ENCODE measurements at regions not wholly inside any gene's neighbourhood (a gene's known extent, or its start where the extent isn't known, plus 50 kb on each side); places are given as distances from the start of the nearest gene placed in this dataset.
"Not testable (repeated sequence)": the region's sequence is repeated elsewhere in the genome, so short reads cannot be mapped to it uniquely, and the experiment has no call there.

DNA sequence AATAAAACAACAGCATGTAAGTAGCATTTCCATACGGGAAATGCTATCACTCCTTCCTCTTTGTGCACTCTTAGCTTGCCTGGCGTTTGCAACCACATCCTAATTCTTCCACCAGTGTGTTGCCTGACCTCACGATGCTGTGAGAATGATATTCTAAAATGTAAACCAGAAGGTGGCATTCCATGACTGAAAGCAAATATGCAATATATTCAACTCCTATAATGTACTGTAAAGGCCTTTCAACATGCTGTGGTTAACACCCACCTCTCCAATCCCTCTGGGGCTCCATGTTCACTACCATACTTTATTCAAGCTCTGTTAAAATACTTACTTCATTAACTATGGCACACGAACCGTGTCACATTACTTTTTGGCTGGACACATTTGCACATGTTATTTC, 420.6 kb upstream of the DEPDC1 start:
- no peaks in the 10 kb centered on the region for H3K4me1 Mint-ChIP-seq
- H3K9me3 Mint-ChIP-seq = peaks cover 20% of the 10 kb centered on the region
- DNase-seq (ENCODE audit: low spot score in 2 of 2) (no peak), ATAC-seq (no peak)
- H3K36me3 Mint-ChIP-seq = no peaks in the 10 kb centered on the region
- no peak overlapping the region for H3K4me3 Mint-ChIP-seq
- no peak overlapping the region for H3K27ac Mint-ChIP-seq

DNA sequence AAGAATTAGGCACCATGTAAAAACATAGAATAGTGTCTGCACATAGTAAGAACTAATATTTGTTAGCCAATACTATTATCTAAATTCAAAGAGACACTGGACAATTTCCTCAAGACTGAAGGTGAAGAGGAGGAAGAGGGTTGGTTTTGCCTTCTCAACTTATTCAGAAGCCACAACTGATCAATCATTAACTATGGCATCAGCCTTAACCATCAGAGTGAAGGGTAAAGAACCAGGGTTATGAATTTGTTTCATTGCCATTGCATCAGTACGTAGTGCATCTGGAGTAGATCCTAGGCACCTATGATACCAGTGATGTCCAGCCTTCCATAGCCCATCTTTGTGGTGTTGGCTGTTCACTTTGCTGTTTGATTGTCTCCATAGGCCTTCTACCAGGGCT, 421.7 kb upstream of the DEPDC1 start:
- no peak for DNase-seq (ENCODE audit: low spot score in 2 of 2)
- no peak for ATAC-seq
- Mint-ChIP-seq H3K9me3 (peaks cover 13% of the 10 kb centered on the region), H3K36me3 (no peaks in the 10 kb centered on the region), H3K4me3 (no peak overlapping the region), H3K4me1 (no peaks in the 10 kb centered on the region), H3K27ac (no peak overlapping the region)

DNA sequence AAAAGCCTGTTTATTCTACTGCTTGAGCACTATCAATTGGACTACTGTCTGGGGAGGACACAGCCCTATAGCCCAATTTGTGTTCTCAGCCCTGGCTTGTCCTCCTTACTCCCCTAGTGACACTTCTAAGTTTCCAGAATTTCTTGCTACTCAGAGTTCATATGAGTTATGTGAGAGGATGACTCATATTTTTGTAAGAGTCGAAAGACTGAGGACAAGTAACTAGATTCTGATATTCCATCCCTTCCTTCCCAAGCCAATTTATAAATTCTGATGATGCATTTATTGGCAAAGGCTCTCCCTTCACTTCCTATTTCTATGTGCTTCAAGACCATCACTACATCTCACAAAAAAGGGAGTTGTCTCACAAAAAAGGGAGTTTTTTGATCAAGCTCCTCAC, 422.2 kb upstream of the DEPDC1 start:
- H3K27ac Mint-ChIP-seq = no peak overlapping the region
- H3K9me3 Mint-ChIP-seq = peaks cover 12% of the 10 kb centered on the region
- no peaks in the 10 kb centered on the region for H3K4me1 Mint-ChIP-seq
- no peak overlapping the region for H3K4me3 Mint-ChIP-seq
- H3K36me3 Mint-ChIP-seq = no peaks in the 10 kb centered on the region
- ATAC-seq (no peak), DNase-seq (ENCODE audit: low spot score in 2 of 2) (no peak)

DNA sequence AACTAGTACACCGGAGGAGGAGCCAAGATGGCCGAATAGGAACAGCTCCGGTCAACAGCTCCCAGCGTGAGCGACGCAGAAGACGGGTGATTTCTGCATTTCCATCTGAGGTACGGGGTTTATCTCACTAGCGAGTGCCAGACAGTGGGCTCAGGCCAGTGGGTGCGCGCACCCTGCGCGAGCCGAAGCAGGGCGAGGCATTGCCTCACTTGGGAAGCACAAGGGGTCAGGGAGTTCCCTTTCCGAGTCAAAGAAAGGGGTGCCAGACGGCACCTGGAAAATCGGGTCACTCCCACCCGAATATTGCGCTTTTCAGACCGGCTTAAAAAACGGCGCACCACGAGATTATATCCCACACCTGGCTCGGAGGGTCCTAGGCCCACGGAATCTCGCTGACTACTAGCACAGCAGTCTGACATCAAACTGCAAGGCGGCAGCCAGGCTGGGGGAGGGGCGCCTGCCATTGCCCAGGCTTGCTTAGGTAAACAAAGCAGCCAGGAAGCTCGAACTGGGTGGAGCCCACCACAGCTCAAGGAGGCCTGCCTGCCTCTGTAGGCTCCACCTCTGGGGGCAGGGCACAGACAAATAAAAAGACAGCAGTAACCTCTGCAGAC, 426.7 kb upstream of the DEPDC1 start:
- not testable (repeated sequence) for H3K27ac Mint-ChIP-seq; H3K4me1 Mint-ChIP-seq; H3K4me3 Mint-ChIP-seq; H3K9me3 Mint-ChIP-seq; DNase-seq (ENCODE audit: low spot score in 2 of 2); H3K36me3 Mint-ChIP-seq; ATAC-seq

DNA sequence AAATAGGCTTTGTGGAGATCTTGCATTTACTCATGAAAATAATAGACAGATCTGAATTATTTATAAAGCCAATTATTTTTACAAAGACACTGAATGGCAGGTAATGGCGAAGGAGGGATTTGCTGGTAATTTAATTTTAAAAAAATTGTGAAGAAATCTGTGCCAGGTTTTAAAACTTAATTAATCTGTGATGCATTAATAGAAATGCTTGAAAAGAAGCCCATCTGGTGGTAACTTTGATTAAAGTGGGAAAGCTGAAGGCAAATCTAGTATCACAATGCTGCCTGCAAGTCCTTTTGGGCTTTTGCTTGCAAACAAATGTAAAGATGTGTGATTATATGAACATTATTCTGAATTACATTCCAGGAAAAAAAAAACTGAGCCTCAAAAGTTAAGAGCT, 433.2 kb upstream of the DEPDC1 start:
- ATAC-seq = no peak
- Mint-ChIP-seq H3K9me3 (peaks cover 6% of the 10 kb centered on the region), H3K27ac (no peak overlapping the region), H3K36me3 (no peaks in the 10 kb centered on the region), H3K4me3 (no peak overlapping the region), H3K4me1 (no peaks in the 10 kb centered on the region)
- no peak for DNase-seq (ENCODE audit: low spot score in 2 of 2)

DNA sequence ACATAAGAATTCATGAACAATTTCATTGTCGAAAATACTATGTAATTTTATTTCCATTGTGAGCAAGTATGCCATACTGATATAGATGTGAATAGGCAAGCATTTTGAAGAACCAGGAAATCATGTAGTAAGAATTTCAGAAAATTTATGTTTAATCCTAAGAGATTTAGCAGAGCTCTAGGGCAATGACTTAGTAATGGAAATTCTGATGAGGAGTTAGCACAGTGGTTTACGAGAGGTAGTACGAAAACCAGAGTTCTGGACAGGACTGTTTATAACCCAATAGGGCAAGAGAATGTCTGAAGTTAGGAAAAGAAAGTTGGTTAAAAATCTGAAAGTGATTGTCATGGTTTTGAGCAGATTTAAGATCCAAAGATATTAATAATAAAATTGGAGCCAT, 439.6 kb upstream of the DEPDC1 start:
- no peak for ATAC-seq
- H3K36me3 Mint-ChIP-seq = no peaks in the 10 kb centered on the region

DNA sequence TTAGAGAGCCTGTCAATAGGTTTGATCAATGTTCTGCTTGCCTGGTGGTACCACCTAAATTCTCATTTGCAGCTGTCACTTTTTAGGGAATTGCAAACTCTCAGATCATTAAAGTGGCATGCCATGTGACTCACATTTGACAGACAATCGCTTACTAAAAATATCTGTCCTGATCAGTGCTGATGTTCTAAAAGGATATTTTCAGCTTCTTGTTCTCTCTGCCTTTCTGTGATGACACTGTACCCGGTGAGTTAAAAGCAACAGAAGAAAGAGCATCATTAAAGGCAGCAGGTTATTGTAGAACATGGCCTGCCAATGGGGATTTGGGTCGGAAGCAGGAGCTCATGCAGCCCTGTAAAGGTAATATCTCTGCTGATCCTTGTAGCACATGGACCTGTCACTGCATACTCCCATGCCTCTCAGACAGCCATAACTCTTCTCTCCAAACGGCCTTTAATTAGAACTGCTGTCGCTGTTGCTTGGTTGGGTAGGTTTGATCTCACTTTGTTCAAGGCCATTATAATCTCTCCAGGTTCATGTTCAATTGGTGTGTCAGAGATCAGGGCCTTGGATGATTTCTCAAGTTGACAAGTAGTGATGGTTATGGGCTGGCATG, 441.3 kb upstream of the DEPDC1 start:
- Mint-ChIP-seq H3K4me1 (no peaks in the 10 kb centered on the region), H3K4me3 (no peak overlapping the region), H3K36me3 (no peaks in the 10 kb centered on the region), H3K9me3 (peaks cover 15% of the 10 kb centered on the region), H3K27ac (no peak overlapping the region)
- DNase-seq (ENCODE audit: low spot score in 2 of 2) (no peak), ATAC-seq (no peak)

More for the DNA sequence above, 439.6 kb upstream of the DEPDC1 start:
- Mint-ChIP-seq H3K4me3 (no peak overlapping the region), H3K9me3 (peaks cover 17% of the 10 kb centered on the region), H3K4me1 (no peaks in the 10 kb centered on the region), H3K27ac (no peak overlapping the region)
- no peak for DNase-seq (ENCODE audit: low spot score in 2 of 2)

DNA sequence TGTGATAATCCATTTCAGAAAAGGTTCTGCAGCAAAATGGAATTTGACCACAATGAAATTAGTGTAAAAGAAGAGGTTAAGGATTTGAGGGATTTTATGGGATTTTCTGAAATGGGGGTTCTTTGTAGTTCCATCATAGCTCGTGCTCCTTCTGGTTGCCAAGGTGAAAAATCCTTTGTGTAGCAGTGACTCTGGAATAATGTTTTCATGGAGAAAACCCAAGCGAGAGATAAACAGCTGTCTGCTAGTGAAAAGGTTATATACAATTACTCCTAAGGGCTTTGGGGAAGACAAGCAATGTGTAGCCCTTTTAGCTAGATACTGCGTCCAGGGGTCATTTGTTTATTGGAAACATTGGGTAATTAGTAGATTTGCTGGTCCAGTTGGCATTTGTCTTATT, 453.2 kb upstream of the DEPDC1 start:
- ATAC-seq (no peak), DNase-seq (ENCODE audit: low spot score in 2 of 2) (no peak)
- Mint-ChIP-seq H3K36me3 (no peaks in the 10 kb centered on the region), H3K9me3 (peaks cover 20% of the 10 kb centered on the region), H3K4me1 (no peaks in the 10 kb centered on the region), H3K4me3 (no peak overlapping the region), H3K27ac (no peak overlapping the region)

DNA sequence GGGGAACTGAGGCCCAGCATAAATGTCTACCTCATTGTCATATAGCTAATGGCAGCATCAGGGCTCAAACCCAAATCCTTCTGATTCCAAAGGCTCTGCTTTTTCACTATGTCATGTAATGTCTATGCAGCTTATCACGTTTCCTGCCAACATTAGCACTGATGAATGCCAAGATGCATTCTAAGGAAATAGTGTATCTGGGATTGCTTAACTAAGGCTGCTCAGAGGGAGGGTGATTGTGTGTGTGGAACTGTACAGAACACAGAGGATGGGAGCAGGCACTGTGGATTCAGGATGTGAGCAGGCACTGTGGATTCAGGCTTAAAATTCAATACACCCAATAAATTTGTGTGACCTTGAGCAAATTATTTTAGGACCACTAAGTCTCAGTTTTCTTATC, 456.4 kb upstream of the DEPDC1 start:
- H3K36me3 Mint-ChIP-seq = no peaks in the 10 kb centered on the region
- no peak overlapping the region for H3K27ac Mint-ChIP-seq
- H3K4me3 Mint-ChIP-seq = no peak overlapping the region
- ATAC-seq (no peak), DNase-seq (ENCODE audit: low spot score in 2 of 2) (no peak)
- peaks cover 11% of the 10 kb centered on the region for H3K9me3 Mint-ChIP-seq
- H3K4me1 Mint-ChIP-seq = no peaks in the 10 kb centered on the region

DNA sequence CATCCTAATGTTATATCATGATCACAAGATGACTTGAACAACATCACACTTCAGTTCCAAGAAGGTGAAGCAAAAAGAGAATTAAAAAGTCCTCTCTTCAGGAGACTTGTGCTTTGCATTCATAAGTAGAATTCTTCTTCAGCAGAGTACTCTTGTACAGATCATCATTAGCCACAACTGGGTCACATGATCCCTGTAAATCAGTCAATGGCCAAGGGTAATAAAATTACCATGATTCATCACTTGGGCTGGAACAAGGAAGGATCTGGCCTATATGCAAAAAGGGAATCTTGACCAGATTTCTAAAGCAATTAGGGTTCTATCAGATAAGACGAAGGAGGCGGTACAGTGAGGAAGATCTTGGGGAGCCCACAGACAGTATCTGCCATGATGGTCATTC, 458.0 kb upstream of the DEPDC1 start:
- H3K27ac Mint-ChIP-seq = no peak overlapping the region
- no peak for ATAC-seq
- peaks cover 9% of the 10 kb centered on the region for H3K9me3 Mint-ChIP-seq

DNA sequence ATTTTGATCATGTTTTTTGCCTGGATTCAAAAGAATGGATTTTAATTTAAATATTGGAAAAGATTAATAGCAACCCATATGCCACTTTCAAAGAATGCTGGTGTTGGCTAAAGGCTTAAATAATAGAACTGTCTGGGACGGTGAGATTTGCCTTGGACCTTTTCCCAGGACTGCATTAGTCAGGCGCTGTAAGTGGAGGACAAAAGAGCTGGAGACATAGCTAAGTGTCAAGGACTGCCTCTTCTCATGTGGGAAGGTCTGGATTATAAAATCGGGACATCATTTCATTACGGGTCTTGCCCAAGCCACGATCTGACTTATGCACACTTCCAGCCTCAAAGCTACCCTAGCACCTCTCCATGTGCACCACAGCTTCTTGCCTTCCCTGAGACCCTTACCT, 458.5 kb upstream of the DEPDC1 start:
- peaks cover 9% of the 10 kb centered on the region for H3K9me3 Mint-ChIP-seq
- no peak overlapping the region for H3K27ac Mint-ChIP-seq
- no peak overlapping the region for H3K4me3 Mint-ChIP-seq
- no peaks in the 10 kb centered on the region for H3K4me1 Mint-ChIP-seq
- H3K36me3 Mint-ChIP-seq = no peaks in the 10 kb centered on the region
- ATAC-seq (no peak), DNase-seq (ENCODE audit: low spot score in 2 of 2) (no peak)

More for the DNA sequence above, 458.0 kb upstream of the DEPDC1 start:
- no peak overlapping the region for H3K4me3 Mint-ChIP-seq
- no peaks in the 10 kb centered on the region for H3K4me1 Mint-ChIP-seq
- DNase-seq (ENCODE audit: low spot score in 2 of 2) = no peak
- H3K36me3 Mint-ChIP-seq = no peaks in the 10 kb centered on the region

DNA sequence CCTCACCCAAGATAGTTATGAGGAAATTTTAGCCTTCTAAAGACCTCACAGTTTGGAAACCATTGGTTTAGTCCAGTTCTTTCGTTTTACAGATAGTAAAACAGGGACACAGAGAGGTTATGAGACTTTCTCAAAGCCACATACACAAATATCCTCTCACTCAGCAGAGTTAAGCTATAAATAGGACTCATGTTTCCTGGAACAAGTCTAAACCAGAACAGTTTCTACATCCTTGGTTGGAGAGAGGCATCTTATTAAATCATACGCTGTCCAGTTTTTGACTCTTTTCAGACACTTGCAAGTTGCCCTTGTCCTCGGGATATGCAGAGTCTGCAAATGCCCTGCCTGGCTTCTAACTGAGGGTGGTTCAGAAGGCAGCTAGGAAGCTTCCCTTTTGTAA, 462.1 kb upstream of the DEPDC1 start:
- H3K4me3 Mint-ChIP-seq = no peak overlapping the region
- DNase-seq (ENCODE audit: low spot score in 2 of 2) (no peak), ATAC-seq (no peak)
- H3K4me1 Mint-ChIP-seq = no peaks in the 10 kb centered on the region
- H3K9me3 Mint-ChIP-seq = peaks cover 10% of the 10 kb centered on the region
- H3K36me3 Mint-ChIP-seq = no peaks in the 10 kb centered on the region
- no peak overlapping the region for H3K27ac Mint-ChIP-seq

DNA sequence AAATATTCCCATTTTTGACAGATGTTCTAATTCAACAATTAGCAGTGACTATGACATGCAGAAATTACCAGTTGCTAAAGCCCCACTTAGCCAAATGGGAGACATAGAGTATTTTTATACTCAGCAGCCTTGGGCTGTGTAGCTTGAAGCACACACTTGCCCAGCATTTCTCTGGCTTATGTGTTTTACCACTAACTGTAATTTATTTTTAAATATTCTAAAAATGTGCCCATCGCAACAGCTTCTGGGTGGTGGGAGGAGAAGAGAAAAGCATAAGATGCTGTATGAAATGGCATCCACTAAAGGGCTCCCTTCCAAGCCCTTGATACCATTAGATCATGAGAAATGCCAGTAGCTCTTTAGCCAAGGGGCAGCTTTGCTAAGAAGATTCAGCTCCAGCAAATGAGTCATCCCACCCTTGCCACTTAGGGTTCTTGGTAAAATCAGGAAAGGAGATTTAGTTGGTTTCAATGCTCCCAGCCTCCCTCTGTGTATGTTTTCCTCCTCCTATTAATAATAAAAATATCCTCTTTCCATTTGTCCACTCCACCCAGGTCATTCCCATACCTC, 462.7 kb upstream of the DEPDC1 start:
- Mint-ChIP-seq H3K9me3 (peaks cover 10% of the 10 kb centered on the region), H3K4me1 (no peaks in the 10 kb centered on the region), H3K27ac (no peak overlapping the region), H3K36me3 (no peaks in the 10 kb centered on the region), H3K4me3 (no peak overlapping the region)
- DNase-seq (ENCODE audit: low spot score in 2 of 2) (no peak), ATAC-seq (no peak)

DNA sequence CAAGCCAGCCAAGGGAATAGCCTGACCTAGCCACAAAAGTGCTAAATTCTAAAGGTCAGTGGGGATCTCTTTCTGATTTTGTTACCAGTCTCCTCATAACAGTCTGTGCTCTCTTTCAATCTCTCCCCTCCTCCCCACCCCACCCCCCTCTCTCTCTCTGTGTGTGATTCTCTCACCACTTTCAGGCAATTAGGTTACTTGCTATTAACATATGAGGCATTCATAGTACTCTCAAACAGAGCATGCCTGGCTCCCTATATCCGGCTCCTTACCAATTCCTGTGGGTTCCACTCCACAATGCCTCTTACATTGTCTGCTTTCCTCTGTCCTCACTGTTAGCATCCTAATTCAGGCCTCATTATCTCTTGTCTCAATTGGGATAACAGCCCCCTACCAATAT, 464.3 kb upstream of the DEPDC1 start:
- H3K4me3 Mint-ChIP-seq = no peak overlapping the region
- H3K4me1 Mint-ChIP-seq = no peaks in the 10 kb centered on the region
- no peaks in the 10 kb centered on the region for H3K36me3 Mint-ChIP-seq
- H3K27ac Mint-ChIP-seq = no peak overlapping the region
- DNase-seq (ENCODE audit: low spot score in 2 of 2) = no peak
- ATAC-seq = no peak
- H3K9me3 Mint-ChIP-seq = peaks cover 10% of the 10 kb centered on the region

DNA sequence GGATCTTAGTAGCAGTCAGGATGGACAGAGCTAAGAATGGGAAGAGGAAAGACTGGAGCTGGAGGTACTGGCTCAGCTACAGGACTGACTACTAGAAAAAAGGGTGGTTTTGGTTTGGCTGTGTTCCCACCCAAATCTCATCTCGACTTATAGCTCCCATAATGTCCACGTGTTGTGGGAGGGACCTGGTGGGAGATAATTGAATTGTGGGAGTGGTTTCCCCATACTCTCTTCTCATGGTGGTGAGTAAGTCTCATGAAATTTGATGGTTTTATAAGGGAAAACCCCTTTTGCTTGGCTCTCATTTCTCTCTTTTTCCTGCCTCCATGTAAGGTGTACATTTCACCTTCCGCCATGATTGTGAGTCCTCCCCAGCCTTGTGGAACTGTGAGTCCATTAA, 466.5 kb upstream of the DEPDC1 start:
- H3K27ac Mint-ChIP-seq = no peak overlapping the region
- ATAC-seq (no peak), DNase-seq (ENCODE audit: low spot score in 2 of 2) (no peak)
- peaks cover 12% of the 10 kb centered on the region for H3K9me3 Mint-ChIP-seq
- H3K4me1 Mint-ChIP-seq = no peaks in the 10 kb centered on the region
- H3K36me3 Mint-ChIP-seq = no peaks in the 10 kb centered on the region
- H3K4me3 Mint-ChIP-seq = no peak overlapping the region

DNA sequence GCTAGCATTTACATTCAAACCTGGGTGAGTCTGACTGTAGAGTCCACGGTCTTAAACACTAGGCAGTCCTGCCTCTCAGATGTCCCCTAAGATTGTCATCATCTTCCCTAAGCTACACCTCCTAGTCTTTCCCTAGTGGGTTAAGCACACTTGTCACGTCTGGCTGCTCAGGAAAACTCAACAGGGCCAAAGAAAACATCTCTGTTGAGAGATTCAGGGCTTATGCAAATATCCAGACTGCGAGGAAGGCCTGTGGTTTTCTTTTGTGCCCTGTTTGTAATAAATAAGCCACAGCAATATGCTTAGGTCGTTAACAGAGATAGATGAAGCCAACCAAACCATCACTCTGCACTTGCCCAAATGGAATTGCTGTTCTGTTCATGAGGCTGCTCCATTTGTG, 472.6 kb upstream of the DEPDC1 start:
- DNase-seq (ENCODE audit: low spot score in 2 of 2) (no peak), ATAC-seq (no peak)
- no peaks in the 10 kb centered on the region for H3K4me1 Mint-ChIP-seq
- no peak overlapping the region for H3K4me3 Mint-ChIP-seq
- peaks cover 9% of the 10 kb centered on the region for H3K9me3 Mint-ChIP-seq
- no peaks in the 10 kb centered on the region for H3K36me3 Mint-ChIP-seq
- H3K27ac Mint-ChIP-seq = no peak overlapping the region

Measured in stimulated activated effector memory CD8-positive, alpha-beta T cell treated with anti-CD3 and anti-CD28 coated beads, Interleukin-12 subunit alpha, Interleukin-12 subunit beta, amount 100 ng/mL, for 72 hours (primary cell).